Right kidney (tissue), 1 donor: ENCODE measurements at regions not wholly inside any gene's neighbourhood (a gene's known extent, or its start where the extent isn't known, plus 50 kb on each side); places are given as distances from the start of the nearest gene placed in this dataset.

ENCODE experiments used
- DNase-seq: peaks from one replicate; pipeline ENCODE4 v3.0.0-alpha.2; 2016

DNA sequence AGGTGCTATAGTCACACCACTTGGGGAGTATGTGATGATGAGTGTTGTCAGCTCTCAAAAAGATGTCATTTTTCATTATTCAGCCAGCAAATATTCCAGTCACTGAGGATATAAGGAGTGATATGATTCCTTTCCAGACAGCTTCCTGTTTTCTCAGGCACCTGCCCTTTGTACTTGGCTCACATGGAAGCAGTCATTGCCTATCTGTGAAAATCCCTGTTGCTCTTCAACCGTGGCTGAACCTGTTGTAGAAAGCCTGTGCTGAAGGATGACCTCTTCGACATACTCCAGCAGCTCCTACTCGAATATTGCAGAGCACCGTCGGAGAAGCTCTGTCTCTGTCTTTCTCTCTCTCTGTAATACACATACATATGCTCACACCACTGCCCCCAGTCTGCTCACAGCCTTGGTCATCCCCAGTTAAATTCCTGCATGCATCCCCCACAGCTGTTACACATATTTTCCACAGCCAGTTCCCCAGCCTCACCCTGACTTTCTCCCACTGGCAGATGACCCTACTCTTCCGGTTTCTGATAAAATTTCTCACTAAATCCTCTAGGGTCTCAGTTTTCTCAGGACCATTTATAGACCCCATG lies 204.2 kb upstream of the ARGLU1 start:
- DNase-seq = no peak

DNA sequence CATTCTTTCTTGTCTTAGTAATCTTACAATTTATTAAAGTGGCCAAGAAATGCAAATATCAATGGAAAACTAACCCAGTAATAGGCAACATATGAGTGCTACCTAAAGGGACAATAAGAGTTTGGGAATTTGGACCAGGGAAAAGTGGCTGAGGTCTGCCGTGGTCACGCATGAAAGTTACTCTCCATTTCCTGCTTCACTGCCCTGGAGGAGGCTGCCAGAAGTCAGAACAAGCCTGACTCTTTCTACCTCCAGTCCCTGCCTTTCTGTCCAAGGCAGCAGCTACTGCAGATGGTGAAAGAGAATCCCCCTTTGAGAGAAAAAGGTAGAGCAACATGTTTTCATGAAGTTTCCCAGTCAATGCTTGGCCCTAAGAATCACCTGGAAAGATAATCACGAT lies 201.1 kb upstream of the ARGLU1 start:
- no peak for DNase-seq

DNA sequence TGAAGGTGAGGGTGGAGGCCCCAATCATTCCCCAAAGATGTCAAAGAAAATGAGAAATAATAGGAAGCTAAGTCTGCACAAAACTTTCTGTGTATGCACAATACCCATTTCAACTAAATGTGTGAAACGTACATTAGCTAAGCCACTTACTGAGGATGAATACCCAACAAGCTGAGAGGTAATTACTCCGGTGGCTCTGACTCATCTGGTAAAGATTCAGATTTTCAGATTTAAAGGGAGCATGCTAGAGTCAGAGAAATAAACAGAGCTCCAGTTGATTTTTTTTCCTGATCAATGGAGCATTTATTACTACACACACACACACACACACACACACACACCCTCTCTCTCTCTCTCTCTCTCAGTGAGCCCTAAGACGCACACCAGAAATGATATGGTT lies 194.8 kb upstream of the ARGLU1 start:
- DNase-seq = no peak

DNA sequence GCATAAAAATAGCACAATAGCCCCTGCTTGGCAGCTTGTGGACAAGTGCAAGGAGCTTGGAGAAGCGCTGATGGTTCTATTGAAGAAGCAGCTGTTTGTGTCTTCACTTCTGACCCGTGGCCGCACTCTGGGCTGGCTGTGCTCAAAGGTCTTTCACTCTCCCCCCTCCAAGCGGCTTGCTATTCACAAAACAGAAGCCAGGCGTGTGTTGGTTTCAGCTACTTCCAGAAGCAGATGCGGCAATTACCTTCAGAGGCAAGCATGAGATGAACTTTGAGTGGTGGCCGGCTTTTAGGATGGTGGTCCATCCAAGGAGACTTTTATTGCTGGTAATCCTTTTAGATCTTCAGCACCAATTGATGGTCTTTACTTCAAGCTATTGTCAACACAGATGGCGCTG lies 188.5 kb upstream of the ARGLU1 start:
- DNase-seq = peak; percentile 42

DNA sequence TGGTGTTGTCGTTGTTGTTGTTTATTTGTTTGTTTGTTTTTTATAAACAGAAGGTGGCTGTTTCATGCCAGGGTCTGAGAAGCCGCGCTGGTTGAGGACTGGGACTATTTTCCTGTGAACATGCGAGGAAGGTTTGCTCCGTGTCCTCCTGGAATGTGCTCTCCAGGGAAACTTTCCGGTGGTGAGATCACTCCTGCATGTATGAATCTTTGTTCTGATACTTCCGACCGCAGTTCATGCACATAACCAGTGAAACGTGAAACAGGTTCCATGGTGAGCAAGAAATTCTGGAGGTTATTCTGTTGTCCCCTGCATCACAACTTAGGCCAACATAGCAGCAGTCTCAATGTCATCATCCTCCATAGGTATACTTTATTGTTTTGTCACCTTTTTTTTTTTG lies 187.6 kb upstream of the ARGLU1 start:
- no peak for DNase-seq

DNA sequence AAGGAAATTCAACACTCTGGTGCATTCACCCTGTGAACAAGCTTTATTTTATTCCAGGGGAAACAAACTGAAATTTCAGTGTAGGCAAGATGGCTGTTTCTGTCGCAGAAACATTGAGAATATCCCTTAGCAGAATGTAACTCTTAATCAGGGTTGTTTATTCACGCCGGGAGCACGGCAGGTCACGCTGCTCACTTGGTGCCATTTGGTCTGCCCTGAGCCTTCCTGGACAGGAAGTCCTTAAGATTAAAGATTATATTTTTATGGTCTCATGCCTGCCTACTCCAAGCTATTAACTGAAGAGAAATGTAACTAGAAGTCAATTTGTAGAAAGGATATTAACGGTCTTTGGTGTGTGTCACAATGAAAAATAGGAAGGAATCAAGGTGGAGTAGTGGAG lies 185.3 kb upstream of the ARGLU1 start:
- peak; percentile 37 for DNase-seq

DNA sequence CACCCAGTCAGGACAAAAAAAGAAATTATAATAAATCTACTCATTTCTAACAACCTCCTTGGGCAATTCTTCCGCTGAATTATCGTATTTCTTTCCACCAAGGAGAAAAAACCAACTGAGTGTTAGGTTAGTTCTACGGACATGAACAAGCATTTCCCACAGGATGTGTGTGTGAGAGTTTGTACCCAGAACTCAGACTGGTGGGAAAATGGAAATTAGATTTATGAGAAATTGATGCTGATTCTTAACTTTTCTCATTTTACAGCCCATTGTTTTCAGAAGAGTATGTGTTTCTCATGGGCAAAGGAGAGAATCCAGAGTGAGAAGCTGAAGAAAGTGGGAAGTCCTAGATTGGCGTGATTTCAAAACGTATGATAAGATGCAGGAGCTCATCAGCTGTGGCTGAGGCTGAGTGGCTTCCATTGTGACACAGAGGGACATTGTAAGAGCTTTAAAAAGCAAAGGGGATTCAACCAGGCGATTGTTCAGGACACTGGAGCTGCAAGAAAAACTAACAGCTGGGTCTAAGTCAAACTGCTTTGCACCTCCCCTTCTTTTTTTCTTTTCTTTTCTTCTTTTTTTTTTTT lies 184.7 kb upstream of the ARGLU1 start:
- peak; percentile 27 for DNase-seq

DNA sequence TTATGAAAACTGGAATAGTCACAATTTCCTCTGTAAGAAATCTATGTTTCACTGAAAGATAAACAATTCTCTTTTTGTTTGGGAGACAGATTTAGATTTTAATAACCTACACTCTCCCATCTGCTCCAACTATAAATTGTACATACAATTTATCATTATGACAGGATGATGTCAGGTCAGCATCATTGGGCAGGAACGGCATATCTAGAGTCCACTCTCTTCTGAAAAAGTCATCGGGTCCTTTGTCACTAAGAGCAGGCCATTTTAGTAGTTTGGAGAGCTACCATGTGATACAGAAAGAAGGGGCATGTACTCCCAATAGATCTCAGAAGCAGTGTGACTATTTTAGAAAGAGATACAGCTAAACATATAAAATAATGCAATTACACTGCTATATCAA lies 180.8 kb upstream of the ARGLU1 start:
- no peak for DNase-seq

DNA sequence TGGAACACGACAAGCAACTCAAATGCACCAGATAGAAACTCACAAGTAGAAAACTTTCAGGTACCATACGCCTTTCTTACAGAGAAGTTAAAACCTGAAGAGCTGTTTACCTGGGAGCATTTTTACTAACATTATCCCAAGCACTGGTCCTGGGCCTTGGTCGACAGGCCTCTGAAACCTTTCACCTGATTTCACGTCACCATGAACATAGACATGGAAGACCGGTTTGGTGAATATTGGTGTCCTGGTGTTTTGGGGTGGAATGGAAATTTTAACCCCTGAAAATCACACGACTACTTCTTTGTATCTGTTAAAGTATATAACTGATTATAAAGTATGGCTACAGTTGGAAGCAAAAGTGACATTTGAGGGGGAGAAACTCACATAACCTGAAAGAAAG lies 176.6 kb upstream of the ARGLU1 start:
- DNase-seq = no peak

DNA sequence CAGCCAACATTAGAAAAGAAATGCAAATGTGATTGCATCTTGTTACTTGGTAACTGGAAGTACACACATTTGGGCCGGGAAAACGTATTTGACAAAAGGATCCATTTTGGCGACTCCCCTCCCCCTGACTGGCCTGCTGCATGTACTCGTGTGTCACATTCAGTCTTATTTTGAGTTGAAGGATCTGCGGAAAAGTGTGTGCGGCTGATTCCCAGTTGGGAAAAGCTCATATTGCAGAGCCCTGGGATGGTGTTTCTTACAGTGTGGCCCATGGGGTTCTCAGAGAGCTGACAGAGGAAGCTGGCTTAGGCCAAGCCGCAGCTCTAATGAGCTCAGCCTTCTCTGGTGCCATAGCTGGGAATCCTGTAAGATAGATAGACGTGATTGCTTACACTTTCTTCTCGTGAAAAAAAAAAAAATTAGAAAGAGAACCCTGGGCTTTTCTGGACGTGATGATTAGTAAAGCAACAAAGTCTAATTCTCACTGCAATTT lies 170.3 kb upstream of the ARGLU1 start:
- DNase-seq = no peak

DNA sequence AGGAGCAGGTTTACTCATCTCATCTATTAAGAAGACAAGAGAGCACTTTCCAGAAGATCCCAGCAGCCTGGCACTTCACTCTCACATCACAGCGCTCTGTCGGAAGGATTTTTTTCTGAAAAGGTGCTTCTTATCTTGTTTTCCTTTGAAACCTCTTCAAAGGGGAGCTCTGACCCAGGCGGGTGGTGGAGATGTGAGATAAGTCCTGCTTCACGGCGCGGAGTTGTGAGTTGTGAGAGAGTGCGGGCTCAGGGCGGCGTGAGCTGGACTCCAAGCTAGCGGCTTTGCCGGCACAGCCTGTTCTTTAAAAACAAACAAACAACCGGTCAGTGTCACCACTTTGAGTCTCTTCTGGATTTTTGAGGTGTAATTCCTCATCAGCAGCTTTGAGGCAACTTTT lies 169.0 kb upstream of the ARGLU1 start:
- no peak for DNase-seq

DNA sequence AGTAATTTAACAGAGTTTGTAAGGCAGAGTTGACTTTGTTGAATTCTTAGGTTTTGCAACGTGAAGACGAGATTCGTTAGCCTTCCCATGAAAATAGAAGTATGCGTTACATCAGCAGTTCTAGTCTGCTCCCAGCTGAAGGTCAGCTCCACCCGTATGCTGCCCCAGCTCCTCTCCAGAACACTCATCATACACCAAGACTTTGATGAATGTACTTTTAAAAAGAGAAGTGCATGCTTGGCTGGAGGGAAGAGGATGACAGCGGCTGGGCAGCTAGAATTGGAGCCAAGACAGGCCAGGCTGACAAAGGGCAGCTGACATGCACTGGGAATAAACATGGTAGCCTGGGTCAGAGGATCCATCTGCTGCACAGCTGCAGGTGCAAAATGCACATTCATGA lies 166.3 kb upstream of the ARGLU1 start:
- DNase-seq = no peak

DNA sequence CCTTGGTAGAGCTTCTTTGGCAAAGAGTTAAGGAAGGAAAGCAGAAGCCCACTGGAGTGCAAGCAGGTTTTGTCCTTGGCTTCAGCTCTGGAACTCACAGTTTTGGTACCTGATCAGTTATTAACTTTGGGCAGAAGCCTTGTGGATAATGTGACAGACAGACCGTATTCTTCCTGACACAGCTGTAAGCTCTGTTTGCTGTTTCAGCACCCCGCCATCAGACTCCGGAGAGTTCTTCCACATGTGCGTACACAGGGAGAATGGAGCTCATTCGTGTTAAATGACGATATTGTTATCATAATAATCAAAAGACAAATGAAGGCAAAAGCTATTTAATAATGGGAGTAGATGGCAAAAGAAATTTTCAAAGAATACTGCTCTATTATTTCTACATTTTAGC lies 155.1 kb upstream of the ARGLU1 start:
- DNase-seq = no peak

DNA sequence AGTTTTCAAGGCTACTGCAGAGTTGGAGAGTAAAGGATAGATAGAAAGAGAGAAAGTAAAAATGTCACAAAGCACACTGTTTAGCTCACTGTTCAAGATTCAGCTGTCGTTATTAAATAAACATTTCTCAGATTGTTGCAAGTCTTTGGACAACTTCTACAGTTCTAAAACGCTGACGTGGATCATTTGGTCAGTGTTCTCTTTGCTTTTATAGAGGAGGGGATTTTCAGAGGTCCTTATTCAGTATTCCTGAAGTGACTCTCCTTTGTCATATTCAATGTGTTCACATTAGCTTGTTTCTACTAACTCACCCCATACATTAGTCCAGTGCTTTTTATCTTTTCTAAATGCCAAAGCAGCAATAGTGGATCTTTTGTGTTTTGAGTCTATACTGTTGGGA lies 154.7 kb upstream of the ARGLU1 start:
- DNase-seq = no peak

DNA sequence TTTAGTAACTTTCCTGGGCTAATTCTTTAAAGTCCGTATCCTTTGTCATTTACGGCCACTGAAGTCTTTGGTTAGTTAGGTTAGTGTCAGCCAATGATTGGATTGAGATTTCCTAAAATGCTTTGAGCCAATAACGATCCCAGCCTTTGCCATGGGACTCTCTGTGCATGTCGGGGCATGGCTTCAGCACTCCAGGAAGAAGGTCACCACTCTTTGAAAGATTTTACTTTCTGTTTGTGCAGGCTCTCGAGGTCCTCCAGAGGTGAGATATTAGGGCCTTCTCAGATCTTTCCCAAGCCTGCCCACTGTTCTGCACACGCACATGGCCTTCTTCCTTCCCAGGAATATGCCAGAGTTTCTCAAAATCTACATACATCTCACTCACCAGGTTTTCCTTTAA lies 153.7 kb upstream of the ARGLU1 start:
- no peak for DNase-seq

DNA sequence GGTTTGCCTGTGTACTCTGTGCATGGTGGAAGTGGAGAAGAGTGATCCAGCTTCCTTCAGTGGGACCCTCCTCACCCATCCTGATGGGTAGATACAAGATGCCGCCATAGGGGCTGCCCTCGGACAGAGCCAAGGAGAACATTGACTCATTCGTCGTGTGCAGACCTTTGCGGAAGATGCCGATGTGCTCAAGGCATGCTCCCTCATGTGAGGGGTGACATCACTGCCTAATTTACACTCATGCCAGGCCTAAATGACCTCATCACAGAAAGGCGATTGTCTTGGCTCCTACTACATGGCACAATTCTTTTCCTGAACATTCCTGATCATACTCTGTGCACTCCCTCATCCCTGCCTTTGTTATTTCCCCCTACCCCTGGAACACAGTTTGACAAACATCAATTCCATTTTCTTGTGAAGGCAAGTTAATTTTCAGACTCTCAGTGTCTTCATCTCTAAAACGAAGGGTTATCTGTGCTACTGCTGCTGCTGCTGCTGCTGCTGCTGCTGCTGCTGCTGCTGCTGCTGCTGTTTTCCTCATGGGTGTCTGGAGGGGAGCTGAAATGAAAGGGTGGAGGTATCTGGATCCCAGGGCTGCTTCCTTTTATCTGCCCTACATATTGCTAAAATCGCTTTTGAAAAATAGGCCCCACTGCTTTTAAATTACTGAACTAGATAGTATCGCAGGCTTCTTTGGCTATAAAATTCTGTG lies 146.5 kb upstream of the ARGLU1 start:
- no peak for DNase-seq

DNA sequence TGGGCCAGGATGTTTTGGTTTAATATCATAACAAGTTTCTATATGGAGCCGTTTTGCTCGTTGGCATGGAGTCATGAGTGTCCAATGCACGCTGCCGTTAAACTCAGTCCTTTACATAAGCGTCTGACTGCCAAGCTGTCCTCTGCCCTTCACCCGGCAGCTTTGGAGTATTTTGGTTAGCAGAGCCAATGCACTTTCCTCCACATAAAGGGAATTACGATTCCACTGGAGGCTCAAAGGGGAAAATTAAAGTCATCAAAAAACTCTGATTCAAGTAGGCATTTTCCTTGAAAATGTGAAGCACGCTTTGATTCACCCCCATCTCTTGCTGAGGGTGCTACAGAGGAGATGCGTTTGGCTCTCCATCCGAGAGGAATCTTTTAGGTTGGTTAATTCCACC lies 144.4 kb upstream of the ARGLU1 start:
- DNase-seq = no peak

DNA sequence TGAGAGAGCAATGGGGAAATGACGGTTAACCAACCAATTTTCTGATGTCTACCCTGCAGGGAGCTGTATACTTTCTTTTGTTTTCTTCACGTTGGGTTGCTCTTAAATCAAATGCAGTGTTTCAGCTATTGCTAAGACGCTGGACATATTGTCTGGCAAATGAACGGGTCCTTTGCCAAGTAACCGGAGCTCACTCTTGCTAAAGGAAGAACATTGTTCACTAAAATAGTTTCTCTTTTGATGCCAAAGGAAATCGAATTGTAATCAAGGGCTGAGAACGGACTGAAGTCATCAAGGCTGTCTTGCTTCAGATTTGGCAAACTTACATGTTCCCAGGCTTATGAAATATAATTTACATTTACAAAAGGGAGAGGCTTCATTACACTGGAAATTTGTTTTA lies 142.3 kb upstream of the ARGLU1 start:
- DNase-seq = no peak

DNA sequence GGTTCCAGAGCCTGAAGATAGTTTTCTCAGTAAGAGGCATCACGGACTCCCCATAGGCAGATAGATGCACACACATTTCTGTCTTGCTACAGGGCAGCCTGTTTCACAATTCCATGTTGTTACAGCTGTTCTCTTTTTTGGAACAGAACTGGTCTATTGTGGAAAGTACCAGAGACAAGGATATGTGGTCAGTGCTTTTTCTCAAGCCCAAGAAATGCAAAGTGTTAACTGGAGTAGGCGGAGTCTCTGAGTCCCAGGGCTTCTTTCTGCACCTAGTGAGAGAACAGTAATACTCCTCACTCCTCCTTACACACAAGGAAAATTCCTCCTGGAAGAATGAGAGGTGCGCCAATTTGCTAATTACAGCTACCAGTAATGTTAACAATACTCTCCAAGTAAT lies 141.6 kb upstream of the ARGLU1 start:
- no peak for DNase-seq

DNA sequence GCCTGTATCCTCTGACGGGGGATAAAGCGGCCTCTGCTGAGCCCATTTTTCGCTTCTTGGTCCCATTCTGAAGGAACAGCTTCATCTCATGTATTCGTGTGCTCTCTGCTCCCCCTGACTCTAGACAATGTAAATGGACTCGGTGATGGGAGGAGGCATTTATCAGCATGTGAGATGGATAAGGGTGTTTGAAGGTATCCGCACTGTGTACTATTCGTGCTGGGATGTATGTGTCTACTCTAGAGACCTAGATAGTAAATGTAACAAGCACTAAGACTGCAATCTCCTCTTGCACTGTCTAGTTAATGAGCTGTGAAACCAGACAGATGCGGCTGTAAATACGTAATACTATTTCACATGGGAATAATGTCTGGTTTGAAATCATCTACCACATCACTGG lies 134.6 kb upstream of the ARGLU1 start:
- no peak for DNase-seq

DNA sequence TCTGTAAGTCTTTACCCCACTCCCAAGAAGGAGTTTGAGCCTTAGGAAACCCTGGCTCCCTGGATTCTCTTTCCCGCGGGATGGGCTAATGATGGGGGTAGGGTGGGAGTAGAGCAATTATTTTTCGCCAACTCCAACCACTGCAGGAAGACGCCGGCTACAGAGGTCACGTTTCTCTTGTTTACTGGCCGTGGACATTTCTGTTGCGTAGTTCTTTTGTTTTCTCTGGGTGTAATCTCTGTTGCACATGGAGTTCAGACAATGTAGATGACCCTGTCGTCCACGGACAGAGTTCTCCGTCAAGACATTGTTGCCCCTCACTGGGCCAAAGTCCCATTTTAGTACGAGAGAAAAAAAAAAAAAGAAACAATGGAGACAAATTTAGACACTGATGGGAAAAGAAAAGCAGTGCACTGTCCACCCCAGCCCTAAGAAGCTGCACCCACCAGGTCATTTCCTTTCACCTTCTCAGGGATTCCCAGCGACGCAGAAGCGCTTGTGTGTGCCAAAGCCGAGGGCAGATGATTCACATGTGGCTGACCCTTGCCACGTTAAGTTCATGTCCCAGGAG lies 133.9 kb upstream of the ARGLU1 start:
- peak; percentile 22 for DNase-seq

DNA sequence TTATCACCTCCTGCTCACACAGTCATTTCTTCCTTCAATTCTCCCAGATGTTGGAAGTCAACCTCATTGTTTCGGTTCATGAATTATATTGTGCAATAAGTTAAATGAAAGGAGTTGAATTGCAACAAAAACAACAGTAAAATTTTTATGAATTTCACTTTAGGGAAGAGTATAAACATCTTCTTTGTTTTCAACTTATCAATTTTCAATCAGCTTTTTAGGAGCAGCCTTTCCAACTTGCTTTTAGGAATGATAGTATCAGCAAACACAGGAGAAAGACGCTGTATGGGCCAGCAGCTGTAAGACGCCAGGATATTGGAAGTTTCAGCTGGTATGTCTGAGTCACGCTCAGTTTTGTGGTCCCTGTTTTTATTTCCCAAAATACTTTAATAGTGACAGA lies 132.5 kb upstream of the ARGLU1 start:
- no peak for DNase-seq

DNA sequence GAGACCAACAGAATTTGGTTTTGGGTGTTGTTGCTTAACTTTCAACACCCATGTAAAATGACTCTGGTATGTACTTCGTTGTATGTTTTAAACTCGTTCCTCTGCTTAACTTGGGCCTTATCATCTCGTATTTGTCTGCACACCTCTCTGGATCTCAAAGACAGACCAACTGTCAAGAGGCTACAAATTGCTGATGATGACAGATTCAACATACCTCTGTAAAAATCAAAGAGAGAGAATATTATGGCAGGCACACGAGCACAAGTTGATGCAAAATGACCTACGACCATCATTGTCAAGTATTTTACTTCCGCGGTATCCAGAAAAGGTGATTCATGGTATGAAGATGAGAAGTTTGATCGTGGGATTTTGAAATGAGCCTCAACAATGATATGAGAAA lies 132.1 kb upstream of the ARGLU1 start:
- DNase-seq = no peak

DNA sequence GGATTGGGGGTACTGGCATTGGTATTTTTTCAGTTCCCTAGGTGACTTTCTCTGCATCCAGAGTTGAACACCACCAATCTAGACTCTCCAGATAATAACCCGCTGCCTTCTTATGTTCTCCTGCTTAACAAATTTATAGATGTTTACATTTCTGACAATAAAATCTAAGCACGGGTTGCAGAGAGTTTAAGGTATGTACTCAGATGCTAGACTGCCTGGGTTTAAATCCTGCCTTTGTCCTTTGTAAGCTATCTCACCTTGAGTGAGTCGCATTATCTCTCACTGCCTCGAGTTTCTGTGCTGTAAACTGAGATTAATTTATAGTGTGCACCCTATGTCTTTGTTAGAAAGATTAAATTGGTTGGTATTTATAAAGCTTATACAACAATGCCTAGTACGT lies 131.4 kb upstream of the ARGLU1 start:
- DNase-seq = no peak
